ENCODE measurements at regions not wholly inside any gene's neighbourhood (a gene's known extent, or its start where the extent isn't known, plus 50 kb on each side); places are given as distances from the start of the nearest gene placed in this dataset.
A peak's percentile ranks its signal among the peaks of the same experiment; 100 is the strongest.

DNA sequence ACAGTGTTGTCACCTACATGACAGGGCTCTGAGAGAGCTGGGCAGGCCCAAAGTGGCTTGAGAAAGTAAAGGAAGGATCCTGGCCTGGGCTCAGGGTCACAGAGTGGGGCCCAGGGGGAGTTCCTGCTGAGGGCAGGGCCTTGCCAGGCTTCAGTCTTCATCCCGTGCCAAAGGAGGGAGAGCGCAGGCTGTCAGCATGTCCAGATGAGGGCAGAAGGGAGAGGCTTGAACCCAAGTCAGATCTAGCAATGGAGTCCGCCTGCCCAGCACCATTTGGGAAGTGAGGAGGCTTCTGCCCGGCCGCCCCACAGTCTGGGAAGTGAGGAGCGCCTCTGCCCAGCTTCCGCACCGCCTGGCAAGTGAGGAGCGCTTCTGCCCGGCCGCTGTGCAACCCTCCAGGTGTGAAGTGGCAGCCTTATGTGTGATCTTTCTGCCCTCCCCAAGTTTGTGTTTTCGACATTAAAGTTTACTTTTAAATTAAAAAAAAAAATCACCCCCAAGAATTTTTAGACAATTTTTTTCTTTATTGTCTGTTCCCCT lies 303.6 kb upstream of the PROK2 start:
- DNase-seq (no peak), ATAC-seq (no peak)
- Mint-ChIP-seq H3K9me3 (no peaks in the 10 kb centered on the region), H3K27ac (no peak overlapping the region), H3K4me1 (peaks cover 2 to 3% of the 10 kb centered on the region in 2 donors), H3K27me3 (ENCODE audit: low read depth in 2 of 2) (peaks cover 9 to 10% of the 10 kb centered on the region in 2 donors), H3K4me3 (no peak overlapping the region), H3K36me3 (no peaks in the 10 kb centered on the region)
- H3K27me3 ChIP-seq (ENCODE audit: control insufficient read depth, insufficient read depth, low read length), result no peaks in the 10 kb centered on the region
- no peaks in the 10 kb centered on the region for H3K36me3 ChIP-seq (ENCODE audit: control insufficient read depth, insufficient read depth, low read length)
- H3K4me3 ChIP-seq (ENCODE audit: low read length), result no peak overlapping the region
- TF ChIP-seq, protein P1, sequence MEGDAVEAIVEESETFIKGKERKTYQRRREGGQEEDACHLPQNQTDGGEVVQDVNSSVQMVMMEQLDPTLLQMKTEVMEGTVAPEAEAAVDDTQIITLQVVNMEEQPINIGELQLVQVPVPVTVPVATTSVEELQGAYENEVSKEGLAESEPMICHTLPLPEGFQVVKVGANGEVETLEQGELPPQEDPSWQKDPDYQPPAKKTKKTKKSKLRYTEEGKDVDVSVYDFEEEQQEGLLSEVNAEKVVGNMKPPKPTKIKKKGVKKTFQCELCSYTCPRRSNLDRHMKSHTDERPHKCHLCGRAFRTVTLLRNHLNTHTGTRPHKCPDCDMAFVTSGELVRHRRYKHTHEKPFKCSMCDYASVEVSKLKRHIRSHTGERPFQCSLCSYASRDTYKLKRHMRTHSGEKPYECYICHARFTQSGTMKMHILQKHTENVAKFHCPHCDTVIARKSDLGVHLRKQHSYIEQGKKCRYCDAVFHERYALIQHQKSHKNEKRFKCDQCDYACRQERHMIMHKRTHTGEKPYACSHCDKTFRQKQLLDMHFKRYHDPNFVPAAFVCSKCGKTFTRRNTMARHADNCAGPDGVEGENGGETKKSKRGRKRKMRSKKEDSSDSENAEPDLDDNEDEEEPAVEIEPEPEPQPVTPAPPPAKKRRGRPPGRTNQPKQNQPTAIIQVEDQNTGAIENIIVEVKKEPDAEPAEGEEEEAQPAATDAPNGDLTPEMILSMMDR (IDR thresholded peaks at IDR 0.05), result no peak
- no peaks in the 10 kb centered on the region for H3K9me3 ChIP-seq (ENCODE audit: control insufficient read depth, insufficient read depth, low read length)
- intact Hi-C loops (cut with micrococcal nuclease), result no loop called here
- whole genome bisulfite sequencing (ENCODE audit: insufficient coverage), result 92% methylated on average over 12 of the region's 12 CpGs
- H3K27ac ChIP-seq (ENCODE audit: low read length), result no peak overlapping the region
- no peaks in the 10 kb centered on the region for H3K4me1 ChIP-seq (ENCODE audit: control insufficient read depth, insufficient read depth, low read length)

DNA sequence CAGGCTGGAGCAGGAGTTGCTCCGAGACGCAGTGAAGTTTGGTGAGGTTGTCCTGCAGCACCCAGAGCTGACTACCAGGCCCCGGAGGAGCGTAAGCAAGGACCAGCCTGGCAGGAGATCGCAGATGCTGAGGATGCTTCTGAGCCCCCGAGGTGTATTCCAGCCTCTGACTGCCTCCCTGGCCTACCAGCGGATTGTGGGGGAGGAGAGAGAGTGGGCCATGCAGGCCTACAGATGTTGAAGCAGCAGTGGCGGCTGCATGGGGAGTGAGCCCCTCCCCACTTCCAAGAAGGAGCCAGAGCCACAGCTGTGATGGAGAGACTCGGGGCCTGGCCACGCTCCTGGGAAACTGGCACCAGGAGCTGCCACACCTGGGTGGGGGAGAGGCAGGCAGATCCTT lies 302.5 kb upstream of the PROK2 start:
- Histone ChIP-seq H3K4me1 (ENCODE audit: control insufficient read depth, insufficient read depth, low read length) (peaks cover 3% of the 10 kb centered on the region), H3K27me3 (ENCODE audit: control insufficient read depth, insufficient read depth, low read length) (no peaks in the 10 kb centered on the region), H3K27ac (ENCODE audit: low read length) (no peak overlapping the region), H3K4me3 (ENCODE audit: low read length) (no peak overlapping the region), H3K9me3 (ENCODE audit: control insufficient read depth, insufficient read depth, low read length) (no peaks in the 10 kb centered on the region), H3K36me3 (ENCODE audit: control insufficient read depth, insufficient read depth, low read length) (no peaks in the 10 kb centered on the region)
- H3K4me3 Mint-ChIP-seq, result no peak overlapping the region
- no peak overlapping the region for H3K27ac Mint-ChIP-seq
- intact Hi-C loops (cut with micrococcal nuclease), result no loop called here
- peaks cover 0 to 10% of the 10 kb centered on the region in 2 donors for H3K27me3 Mint-ChIP-seq (ENCODE audit: low read depth in 2 of 2)
- DNase-seq, result no peak
- TF ChIP-seq, protein P1 (IDR thresholded peaks at IDR 0.05), result no peak
- ATAC-seq, result no peak
- WGBS (ENCODE audit: insufficient coverage), result 95% methylated on average over 9 of the region's 10 CpGs
- H3K9me3 Mint-ChIP-seq, result no peaks in the 10 kb centered on the region
- H3K36me3 Mint-ChIP-seq, result no peaks in the 10 kb centered on the region
- peaks cover 13 to 14% of the 10 kb centered on the region in 2 donors for H3K4me1 Mint-ChIP-seq

DNA sequence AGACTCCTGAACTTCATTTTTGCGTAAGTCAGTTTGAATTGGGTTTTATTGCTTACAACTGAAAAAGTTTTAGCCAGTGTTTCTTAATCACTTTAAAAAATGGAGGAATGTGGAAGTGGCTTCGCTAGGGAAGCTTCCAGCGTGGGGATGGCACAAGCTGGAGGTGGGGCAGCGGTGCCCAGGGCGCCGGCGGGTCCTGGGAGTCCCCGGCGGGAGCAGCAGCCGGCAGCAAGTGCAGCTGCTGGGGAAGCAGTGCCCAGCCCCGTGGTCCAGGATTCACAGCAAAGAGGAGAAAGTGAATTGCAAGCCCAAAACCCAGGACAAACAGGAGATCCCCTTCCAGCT lies 301.8 kb upstream of the PROK2 start:
- Mint-ChIP-seq H3K27me3 (ENCODE audit: low read depth in 2 of 2) (peaks cover 0 to 10% of the 10 kb centered on the region in 2 donors), H3K4me1 (peaks cover 17 to 18% of the 10 kb centered on the region in 2 donors), H3K9me3 (no peaks in the 10 kb centered on the region), H3K27ac (no peak overlapping the region), H3K4me3 (no peak overlapping the region), H3K36me3 (no peaks in the 10 kb centered on the region)
- Histone ChIP-seq H3K27ac (ENCODE audit: low read length) (no peak overlapping the region), H3K4me3 (ENCODE audit: low read length) (no peak overlapping the region), H3K36me3 (ENCODE audit: control insufficient read depth, insufficient read depth, low read length) (no peaks in the 10 kb centered on the region), H3K27me3 (ENCODE audit: control insufficient read depth, insufficient read depth, low read length) (no peaks in the 10 kb centered on the region), H3K9me3 (ENCODE audit: control insufficient read depth, insufficient read depth, low read length) (no peaks in the 10 kb centered on the region), H3K4me1 (ENCODE audit: control insufficient read depth, insufficient read depth, low read length) (peaks cover 3% of the 10 kb centered on the region)
- TF ChIP-seq, protein P1 (IDR thresholded peaks at IDR 0.05), result no peak
- intact Hi-C loops (cut with micrococcal nuclease), result no loop called here
- 88% methylated on average over 11 of the region's 11 CpGs for WGBS (ENCODE audit: insufficient coverage)
- DNase-seq (no peak), ATAC-seq (no peak)

DNA sequence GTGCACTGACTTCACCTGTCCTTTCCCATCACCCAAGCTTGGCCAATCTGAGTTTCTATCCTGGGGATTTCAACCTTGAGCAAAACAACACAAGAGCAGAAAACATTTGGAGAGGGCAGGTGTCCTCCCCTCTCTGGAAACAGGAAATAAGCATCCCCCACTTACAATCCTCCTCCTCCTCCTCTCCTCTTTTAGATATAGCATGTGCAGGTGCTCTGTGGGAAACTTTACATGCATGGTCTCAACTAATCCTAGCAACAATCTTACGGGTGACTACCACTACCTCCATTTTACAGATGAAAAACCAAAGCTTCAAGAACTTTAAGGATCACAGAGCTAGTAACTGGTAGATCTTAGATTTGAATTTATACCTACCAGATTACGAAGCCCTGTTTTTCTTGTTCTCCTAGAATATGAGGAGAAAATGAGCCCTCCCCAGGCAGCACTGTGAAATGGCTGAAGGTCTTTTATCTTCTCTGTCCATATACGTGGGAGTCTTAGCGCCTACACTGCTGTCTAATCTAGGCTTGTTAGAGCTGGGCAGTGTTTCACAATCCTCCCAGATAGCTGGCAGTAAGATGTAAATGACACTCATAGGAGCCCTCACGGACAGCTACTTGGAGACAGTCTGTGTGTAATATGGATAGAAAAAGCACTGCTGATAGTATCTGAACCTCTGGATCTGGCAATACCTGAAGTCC lies 301.2 kb upstream of the PROK2 start:
- Mint-ChIP-seq H3K4me3 (no peak overlapping the region), H3K9me3 (no peaks in the 10 kb centered on the region), H3K4me1 (peaks cover 17 to 18% of the 10 kb centered on the region in 2 donors), H3K27ac (no peak overlapping the region), H3K36me3 (no peaks in the 10 kb centered on the region), H3K27me3 (ENCODE audit: low read depth in 2 of 2) (peaks cover 0 to 10% of the 10 kb centered on the region in 2 donors)
- no peaks in the 10 kb centered on the region for H3K36me3 ChIP-seq (ENCODE audit: control insufficient read depth, insufficient read depth, low read length)
- no peak overlapping the region for H3K27ac ChIP-seq (ENCODE audit: low read length)
- peak in 1 of 3 donors; percentile 37 for ATAC-seq
- H3K9me3 ChIP-seq (ENCODE audit: control insufficient read depth, insufficient read depth, low read length), result no peaks in the 10 kb centered on the region
- no peaks in the 10 kb centered on the region for H3K27me3 ChIP-seq (ENCODE audit: control insufficient read depth, insufficient read depth, low read length)
- H3K4me3 ChIP-seq (ENCODE audit: low read length), result no peak overlapping the region
- intact Hi-C loops (cut with micrococcal nuclease), result no loop called here
- 76% methylated on average over 4 of the region's 5 CpGs for WGBS (ENCODE audit: insufficient coverage)
- peaks cover 7% of the 10 kb centered on the region for H3K4me1 ChIP-seq (ENCODE audit: control insufficient read depth, insufficient read depth, low read length)
- TF ChIP-seq, protein P1 (IDR thresholded peaks at IDR 0.05), result no peak
- DNase-seq, result no peak
